ENCODE measurements at regions not wholly inside any gene's neighbourhood (a gene's known extent, or its start where the extent isn't known, plus 50 kb on each side); places are given as distances from the start of the nearest gene placed in this dataset.

DNA sequence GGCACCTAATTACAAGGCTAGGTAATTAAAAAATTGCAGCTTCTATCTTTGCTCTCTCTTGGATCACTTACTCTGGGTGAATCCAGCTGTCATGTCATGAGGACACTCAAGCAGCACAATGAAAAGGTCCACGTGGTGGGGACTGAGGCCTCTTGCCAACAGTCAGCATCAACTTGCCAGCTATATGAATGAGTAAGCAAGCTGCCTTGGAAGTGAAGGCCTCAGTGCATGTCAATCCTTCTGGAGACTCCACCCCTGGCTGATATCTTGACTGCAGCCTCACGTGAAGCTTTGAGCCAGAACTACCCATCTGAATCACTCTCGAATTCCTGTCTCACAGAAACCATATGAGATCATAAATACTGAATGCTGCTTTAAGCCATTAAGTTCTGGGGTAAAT is 140.5 kb downstream of the SNX18 start:
- TF ChIP-seq FOXJ3 (CRISPR knock-in tag; IDR thresholded peaks at IDR 0.05) (no peak), RAD21 (IDR thresholded peaks at IDR 0.05; ENCODE audit: low read length) (no peak), EZH2phosphoT487 (IDR thresholded peaks at IDR 0.05; ENCODE audit: borderline replicate concordance, low read depth) (no peak), TEAD4 (IDR thresholded peaks at IDR 0.05; ENCODE audit: borderline replicate concordance, insufficient read depth) (no peak)

Data from SK-N-SH (cell line).